Osteocyte (in vitro differentiated cells): ENCODE measurements at regions not wholly inside any gene's neighbourhood (a gene's known extent, or its start where the extent isn't known, plus 50 kb on each side); places are given as distances from the start of the nearest gene placed in this dataset.

Source experiments
- DNase-seq: peaks from one replicate; pipeline ENCODE4 v3.0.0; 2021; ENCODE audit warnings: mixed read lengths; ENCODE audit not compliant: unreplicated experiment; ENCODE audit errors: extremely low spot score
- H3K27ac Mint-ChIP-seq: one replicate; pipeline ENCODE4 v1.8.0; 2021; ENCODE audit warnings: mild to moderate bottlenecking, mixed read lengths; ENCODE audit not compliant: unreplicated experiment
- H3K27me3 Mint-ChIP-seq: one replicate; pipeline ENCODE4 v1.8.0; 2021; ENCODE audit warnings: mixed read lengths; ENCODE audit not compliant: unreplicated experiment
- H3K36me3 Mint-ChIP-seq: one replicate; pipeline ENCODE4 v1.8.0; 2021; ENCODE audit warnings: mixed read lengths; ENCODE audit not compliant: unreplicated experiment
- H3K4me1 Mint-ChIP-seq: one replicate; pipeline ENCODE4 v1.8.0; 2021; ENCODE audit warnings: mixed read lengths; ENCODE audit not compliant: unreplicated experiment
- H3K4me3 Mint-ChIP-seq: one replicate; pipeline ENCODE4 v1.8.0; 2021; ENCODE audit warnings: mild to moderate bottlenecking, moderate library complexity, mixed read lengths; ENCODE audit not compliant: unreplicated experiment
- H3K9me3 Mint-ChIP-seq: one replicate; pipeline ENCODE4 v1.8.0; 2021; ENCODE audit warnings: mixed read lengths; ENCODE audit not compliant: unreplicated experiment
- TF ChIP-seq, protein P1 (sequence below): fragments of 200-600 bp; sonication (generic); IDR thresholded peaks from 2 replicates; pipeline ENCODE4 v1.5.0; 2021; ENCODE audit warnings: antibody characterized with exemption, mild to moderate bottlenecking, moderate library complexity

DNA sequence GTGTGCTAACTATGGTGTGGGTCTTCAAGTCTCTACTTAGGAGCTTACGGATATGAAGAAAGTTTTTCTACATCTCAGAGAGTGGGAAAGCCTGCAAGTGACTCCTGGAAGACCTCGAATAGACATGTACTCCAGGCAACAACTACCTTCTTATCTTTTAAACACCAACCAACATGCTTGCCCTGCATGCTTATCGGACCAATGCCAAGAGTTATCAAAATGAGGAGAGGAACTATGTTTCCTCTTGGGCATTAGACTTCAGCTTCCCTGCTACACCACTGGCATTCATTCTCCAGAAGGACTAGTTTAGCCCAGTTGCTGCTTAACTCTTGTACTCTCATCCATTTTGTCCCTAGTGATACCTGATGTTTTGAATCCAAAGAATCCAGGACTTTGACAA lies 74.7 kb upstream of the MAN2A1 start:
- Mint-ChIP-seq H3K4me3 (no peak overlapping the region), H3K36me3 (no peaks in the 10 kb centered on the region), H3K27ac (no peak overlapping the region), H3K4me1 (peaks cover 3% of the 10 kb centered on the region), H3K27me3 (peaks cover 3% of the 10 kb centered on the region), H3K9me3 (no peaks in the 10 kb centered on the region)
- TF ChIP-seq, protein P1, sequence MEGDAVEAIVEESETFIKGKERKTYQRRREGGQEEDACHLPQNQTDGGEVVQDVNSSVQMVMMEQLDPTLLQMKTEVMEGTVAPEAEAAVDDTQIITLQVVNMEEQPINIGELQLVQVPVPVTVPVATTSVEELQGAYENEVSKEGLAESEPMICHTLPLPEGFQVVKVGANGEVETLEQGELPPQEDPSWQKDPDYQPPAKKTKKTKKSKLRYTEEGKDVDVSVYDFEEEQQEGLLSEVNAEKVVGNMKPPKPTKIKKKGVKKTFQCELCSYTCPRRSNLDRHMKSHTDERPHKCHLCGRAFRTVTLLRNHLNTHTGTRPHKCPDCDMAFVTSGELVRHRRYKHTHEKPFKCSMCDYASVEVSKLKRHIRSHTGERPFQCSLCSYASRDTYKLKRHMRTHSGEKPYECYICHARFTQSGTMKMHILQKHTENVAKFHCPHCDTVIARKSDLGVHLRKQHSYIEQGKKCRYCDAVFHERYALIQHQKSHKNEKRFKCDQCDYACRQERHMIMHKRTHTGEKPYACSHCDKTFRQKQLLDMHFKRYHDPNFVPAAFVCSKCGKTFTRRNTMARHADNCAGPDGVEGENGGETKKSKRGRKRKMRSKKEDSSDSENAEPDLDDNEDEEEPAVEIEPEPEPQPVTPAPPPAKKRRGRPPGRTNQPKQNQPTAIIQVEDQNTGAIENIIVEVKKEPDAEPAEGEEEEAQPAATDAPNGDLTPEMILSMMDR, result no peak
- DNase-seq, result no peak

DNA sequence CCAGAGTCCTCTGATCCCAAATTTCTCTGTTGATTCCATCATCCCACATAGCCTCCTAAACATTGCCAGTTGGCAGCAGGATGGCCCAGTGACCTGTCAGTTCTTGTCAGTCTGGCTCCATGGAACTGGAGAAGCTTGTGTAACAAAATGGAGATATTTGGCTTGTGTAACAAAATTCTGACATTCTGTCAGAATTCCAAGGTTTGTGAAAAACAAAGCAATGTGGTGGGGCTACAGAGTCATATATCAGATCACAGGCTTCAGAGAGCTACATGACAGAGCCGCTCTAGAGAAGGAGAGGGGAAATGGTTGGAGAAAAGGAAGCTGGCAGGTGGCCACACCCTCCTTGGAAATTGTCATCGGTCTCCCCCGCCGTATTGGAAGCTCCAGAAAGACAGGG lies 75.4 kb upstream of the MAN2A1 start:
- Mint-ChIP-seq H3K27me3 (peaks cover 2% of the 10 kb centered on the region), H3K9me3 (no peaks in the 10 kb centered on the region), H3K36me3 (no peaks in the 10 kb centered on the region)

DNA sequence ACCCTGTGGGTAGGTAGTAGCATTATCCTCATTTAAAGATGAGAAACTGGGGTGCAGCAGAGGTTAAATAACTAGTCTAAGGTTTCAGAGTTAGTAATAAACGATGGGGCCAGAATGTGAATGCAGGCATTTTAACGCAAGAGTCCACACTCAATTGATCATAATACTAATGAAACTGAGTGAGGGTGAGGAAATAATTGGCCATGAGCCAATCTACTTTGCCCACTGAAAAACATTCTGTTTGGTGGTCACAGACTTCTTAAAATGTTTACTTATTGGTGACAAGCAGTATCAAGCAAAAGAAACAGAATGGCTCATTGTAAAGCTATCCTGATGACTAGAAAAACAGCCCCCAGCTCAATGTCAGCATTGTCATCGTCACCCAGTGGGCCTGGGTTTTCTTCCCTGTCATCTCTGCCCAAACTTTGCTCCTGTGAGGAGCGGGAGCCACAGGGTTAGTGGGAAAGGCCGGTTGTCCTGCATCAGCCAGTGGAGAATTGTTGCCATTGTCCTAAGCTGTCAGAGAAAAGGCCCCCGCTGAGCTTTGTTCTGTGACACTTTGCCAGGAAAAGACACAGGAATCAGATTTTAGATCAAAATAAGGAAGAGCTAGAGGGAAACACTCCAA lies 77.3 kb upstream of the MAN2A1 start:
- no peak overlapping the region for H3K27ac Mint-ChIP-seq
- TF ChIP-seq, protein P1, result no peak
- H3K9me3 Mint-ChIP-seq, result no peaks in the 10 kb centered on the region

More for the DNA sequence above, 75.4 kb upstream of the MAN2A1 start:
- Mint-ChIP-seq H3K4me3 (no peak overlapping the region), H3K27ac (no peak overlapping the region), H3K4me1 (peaks cover 3% of the 10 kb centered on the region)
- TF ChIP-seq, protein P1, result no peak
- DNase-seq, result no peak

DNA sequence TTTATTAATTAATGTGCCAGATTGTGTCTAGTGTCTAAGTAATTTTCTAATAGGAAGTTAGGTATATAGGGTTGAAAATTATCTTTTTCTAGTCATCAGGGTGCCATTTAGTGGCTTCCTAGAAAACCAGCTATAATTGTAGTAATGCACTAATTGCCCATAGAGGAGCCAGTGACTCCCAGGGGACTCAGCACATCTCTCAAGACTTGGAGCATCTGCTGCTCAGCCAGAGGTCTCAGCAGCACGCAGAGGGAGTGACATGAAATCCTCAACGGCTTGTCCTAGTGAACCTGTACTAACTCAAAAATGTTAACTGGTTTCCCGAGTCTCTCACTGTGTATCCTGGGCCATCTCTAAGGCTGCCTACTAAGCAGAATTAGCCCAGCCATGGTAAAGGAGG lies 78.2 kb upstream of the MAN2A1 start:
- Mint-ChIP-seq H3K4me1 (peaks cover 3% of the 10 kb centered on the region), H3K27ac (no peak overlapping the region), H3K4me3 (no peak overlapping the region), H3K27me3 (no peaks in the 10 kb centered on the region), H3K36me3 (no peaks in the 10 kb centered on the region), H3K9me3 (no peaks in the 10 kb centered on the region)
- TF ChIP-seq, protein P1, result no peak
- DNase-seq, result no peak

More for the DNA sequence above, 77.3 kb upstream of the MAN2A1 start:
- Mint-ChIP-seq H3K4me1 (peaks cover 3% of the 10 kb centered on the region), H3K36me3 (no peaks in the 10 kb centered on the region), H3K4me3 (no peak overlapping the region), H3K27me3 (no peaks in the 10 kb centered on the region)
- DNase-seq, result no peak

DNA sequence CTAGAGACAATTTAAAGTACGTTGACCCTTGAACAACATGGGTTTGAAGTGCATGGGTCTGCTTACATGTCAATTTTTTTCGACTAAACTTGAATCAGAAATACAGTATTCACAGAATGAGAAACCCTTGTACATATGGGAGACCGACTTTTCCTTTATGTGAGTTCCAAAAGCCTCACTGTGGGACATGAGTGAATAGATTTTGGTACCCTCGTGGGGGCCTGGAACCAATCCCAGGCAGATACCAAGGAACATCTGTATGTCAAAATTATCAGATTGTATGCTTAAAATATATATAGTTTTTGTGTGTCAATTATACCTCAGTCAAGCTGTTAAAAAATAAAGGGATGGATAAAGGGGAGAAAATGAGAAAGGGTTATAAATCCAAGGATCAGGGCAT lies 78.7 kb upstream of the MAN2A1 start:
- no peaks in the 10 kb centered on the region for H3K36me3 Mint-ChIP-seq
- H3K27ac Mint-ChIP-seq, result no peak overlapping the region
- TF ChIP-seq, protein P1, result no peak
- no peaks in the 10 kb centered on the region for H3K9me3 Mint-ChIP-seq
- peaks cover 3% of the 10 kb centered on the region for H3K4me1 Mint-ChIP-seq
- no peaks in the 10 kb centered on the region for H3K27me3 Mint-ChIP-seq
- DNase-seq, result no peak
- no peak overlapping the region for H3K4me3 Mint-ChIP-seq
